ENCODE measurements at regions not wholly inside any gene's neighbourhood (a gene's known extent, or its start where the extent isn't known, plus 50 kb on each side); places are given as distances from the start of the nearest gene placed in this dataset.

- DNase-seq (no peak), ATAC-seq (no peak)
- no peaks in the 10 kb centered on the region for H3K4me1 ChIP-seq
- H3K9me3 ChIP-seq, result peaks cover 0 to 5% (median 0%) of the 10 kb centered on the region in 12 donors
- H3K27me3 ChIP-seq, result no peaks in the 10 kb centered on the region
- H3K4me3 ChIP-seq, result no peak overlapping the region
- 70 to 82% (median 77%) methylated on average over 3 of the region's 3 CpGs for WGBS, 4 donors
- TF ChIP-seq CTCF (IDR thresholded peaks at IDR 0.05) (no peak), POLR2A (IDR thresholded peaks at IDR 0.05) (no peak)
- no peak overlapping the region for H3K27ac ChIP-seq
- intact Hi-C loops (cut with DNase I), result no loop called here
- no peaks in the 10 kb centered on the region for H3K36me3 ChIP-seq
Observed at GRCh38 chr11:80182901-80183300, 742.1 kb upstream of the TENM4 start.

GRCh38 chr11:80173371-80174136 lies 732.7 kb upstream of the TENM4 start:
- no peak overlapping the region for H3K27ac ChIP-seq
- no peaks in the 10 kb centered on the region for H3K27me3 ChIP-seq
- H3K36me3 ChIP-seq, result no peaks in the 10 kb centered on the region
- no peaks in the 10 kb centered on the region for H3K4me1 ChIP-seq
- 65 to 88% (median 77%) methylated on average over 3 of the region's 3 CpGs for WGBS, 4 donors
- no peak for DNase-seq
- TF ChIP-seq POLR2A (IDR thresholded peaks at IDR 0.05), result no peak
- TF ChIP-seq CTCF (IDR thresholded peaks at IDR 0.05), result no peak
- no peak for ATAC-seq
- H3K9me3 ChIP-seq, result peaks cover 0 to 14% (median 7%) of the 10 kb centered on the region in 12 donors
- intact Hi-C loops (cut with DNase I), result no loop called here
- H3K4me3 ChIP-seq, result no peak overlapping the region

GRCh38 chr11:80168796-80169195 lies 728.0 kb upstream of the TENM4 start:
- ATAC-seq (no peak), DNase-seq (no peak)
- Histone ChIP-seq H3K27me3 (no peaks in the 10 kb centered on the region), H3K9me3 (peaks cover 0 to 14% (median 7%) of the 10 kb centered on the region in 12 donors), H3K4me1 (no peaks in the 10 kb centered on the region), H3K4me3 (no peak overlapping the region), H3K36me3 (no peaks in the 10 kb centered on the region), H3K27ac (no peak overlapping the region)
- TF ChIP-seq CTCF (IDR thresholded peaks at IDR 0.05) (no peak), POLR2A (IDR thresholded peaks at IDR 0.05) (no peak)
- intact Hi-C loops (cut with DNase I), result no loop called here
- WGBS, 4 donors, result 82 to 90% (median 87%) methylated on average over 2 of the region's 2 CpGs

GRCh38 chr11:80167766-80168165 lies 726.9 kb upstream of the TENM4 start:
- Histone ChIP-seq H3K27ac (no peak overlapping the region), H3K9me3 (peaks cover 0 to 14% (median 7%) of the 10 kb centered on the region in 12 donors), H3K4me1 (no peaks in the 10 kb centered on the region), H3K27me3 (no peaks in the 10 kb centered on the region), H3K4me3 (no peak overlapping the region), H3K36me3 (no peaks in the 10 kb centered on the region)
- intact Hi-C loops (cut with DNase I), result no loop called here
- ATAC-seq (no peak), DNase-seq (no peak)
- TF ChIP-seq POLR2A (IDR thresholded peaks at IDR 0.05), result no peak
- no peak for TF ChIP-seq CTCF (IDR thresholded peaks at IDR 0.05)
- 57 to 65% (median 62%) methylated on average over 3 of the region's 3 CpGs for WGBS, 4 donors

Data from heart left ventricle (tissue), 16 donors.